Upper lobe of left lung (tissue), 4 donors: ENCODE measurements at regions not wholly inside any gene's neighbourhood (a gene's known extent, or its start where the extent isn't known, plus 50 kb on each side); places are given as distances from the start of the nearest gene placed in this dataset.

Source experiments
- POLR2A ChIP-seq, 4 donors: fragments of 450-650 bp; IDR thresholded peaks; one replicate each; pipeline ENCODE4 v1.5.1; 2016 to 2017; ENCODE audit warnings: antibody characterized with exemption in 4 of 4, mild to moderate bottlenecking in 2 of 4
- POLR2AphosphoS5 ChIP-seq, 2 donors: sonication (generic); formaldehyde crosslinking; IDR thresholded peaks; one replicate each; pipeline ENCODE4 v1.5.1; 2017; ENCODE audit warnings: antibody characterized with exemption in 2 of 2
- TF ChIP-seq, protein P1 (sequence below), 6 experiments: fragments of 450-650 bp in 4 of 6; fragments of 200-600 bp in 2 of 6; sonication (generic) in 2 of 6; IDR thresholded peaks; one replicate each; pipeline ENCODE4 v1.5.1; 2016 to 2019; ENCODE audit warnings: antibody characterized with exemption in 6 of 6

GRCh38 chrX:107506596-107507031 lies 57.2 kb downstream of the FRMPD3 start:
- TF ChIP-seq, protein P1, sequence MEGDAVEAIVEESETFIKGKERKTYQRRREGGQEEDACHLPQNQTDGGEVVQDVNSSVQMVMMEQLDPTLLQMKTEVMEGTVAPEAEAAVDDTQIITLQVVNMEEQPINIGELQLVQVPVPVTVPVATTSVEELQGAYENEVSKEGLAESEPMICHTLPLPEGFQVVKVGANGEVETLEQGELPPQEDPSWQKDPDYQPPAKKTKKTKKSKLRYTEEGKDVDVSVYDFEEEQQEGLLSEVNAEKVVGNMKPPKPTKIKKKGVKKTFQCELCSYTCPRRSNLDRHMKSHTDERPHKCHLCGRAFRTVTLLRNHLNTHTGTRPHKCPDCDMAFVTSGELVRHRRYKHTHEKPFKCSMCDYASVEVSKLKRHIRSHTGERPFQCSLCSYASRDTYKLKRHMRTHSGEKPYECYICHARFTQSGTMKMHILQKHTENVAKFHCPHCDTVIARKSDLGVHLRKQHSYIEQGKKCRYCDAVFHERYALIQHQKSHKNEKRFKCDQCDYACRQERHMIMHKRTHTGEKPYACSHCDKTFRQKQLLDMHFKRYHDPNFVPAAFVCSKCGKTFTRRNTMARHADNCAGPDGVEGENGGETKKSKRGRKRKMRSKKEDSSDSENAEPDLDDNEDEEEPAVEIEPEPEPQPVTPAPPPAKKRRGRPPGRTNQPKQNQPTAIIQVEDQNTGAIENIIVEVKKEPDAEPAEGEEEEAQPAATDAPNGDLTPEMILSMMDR (IDR thresholded peaks at IDR 0.05), result no peak
- TF ChIP-seq POLR2A (IDR thresholded peaks at IDR 0.05) (no peak), POLR2AphosphoS5 (IDR thresholded peaks at IDR 0.05) (no peak)
